ENCODE measurements at regions not wholly inside any gene's neighbourhood (a gene's known extent, or its start where the extent isn't known, plus 50 kb on each side); places are given as distances from the start of the nearest gene placed in this dataset.

- DNase-seq = no peak
- intact Hi-C loops (cut with DNase I) = no loop called here
These were observed 60.2 kb downstream of the PDE6H start for GRCh38 chr12:15033029-15033428.

DNA sequence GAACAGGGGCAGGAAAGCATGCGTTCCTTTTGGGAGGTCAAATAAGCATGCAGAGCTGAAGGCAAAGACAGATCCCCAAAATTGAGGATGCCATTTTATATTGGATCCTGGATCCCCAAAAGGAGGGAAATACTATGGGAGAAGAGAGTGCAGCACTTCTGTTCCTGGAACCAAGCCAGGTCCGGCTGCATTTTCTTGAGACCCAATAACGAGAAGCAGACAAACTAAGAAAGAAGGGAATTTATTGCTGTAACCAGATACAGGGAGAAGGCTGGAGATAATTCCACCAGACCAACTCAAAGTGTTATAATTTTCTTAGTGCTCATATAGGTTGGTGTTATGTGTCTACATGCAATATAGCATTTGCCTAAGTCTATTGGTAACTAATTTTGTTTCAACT lies 60.8 kb downstream of the PDE6H start:
- intact Hi-C loops (cut with DNase I) = no loop called here

GRCh38 chr12:15035185-15035584 lies 62.3 kb downstream of the PDE6H start:
- intact Hi-C loops (cut with DNase I) = no loop called here
- DNase-seq = no peak

More for the DNA sequence above, 60.8 kb downstream of the PDE6H start:
- DNase-seq = no peak

DNA sequence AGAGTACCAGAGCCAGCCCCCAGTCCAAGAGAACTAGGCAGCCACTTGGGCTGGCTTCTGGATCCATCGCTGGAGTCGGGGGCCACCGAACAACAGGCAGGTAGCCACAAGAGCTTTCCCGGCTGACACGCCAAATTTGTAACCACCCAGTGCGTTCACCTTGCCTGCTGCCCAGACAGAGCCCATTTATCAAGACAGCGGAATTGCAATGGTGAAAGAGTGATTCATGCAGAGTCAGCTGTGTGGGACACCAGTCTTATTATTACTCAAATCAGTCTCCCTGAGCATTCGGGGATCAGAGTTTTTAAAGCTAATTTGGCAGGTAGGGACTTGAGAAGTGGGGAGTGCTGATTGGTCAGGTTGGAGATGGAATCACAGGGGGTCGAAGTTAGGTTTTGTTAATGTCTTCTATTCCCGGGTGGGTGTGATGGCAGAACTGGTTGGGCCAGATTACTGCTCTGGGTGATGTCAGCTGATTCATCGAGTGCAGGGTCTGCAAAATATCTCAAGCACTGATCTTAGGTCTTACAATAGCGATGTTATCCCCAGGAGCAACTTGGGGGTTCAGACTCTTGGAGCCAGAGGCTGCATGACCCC lies 64.3 kb downstream of the PDE6H start:
- DNase-seq = no peak
- intact Hi-C loops (cut with DNase I) = no loop called here

GRCh38 chr12:15038137-15038536 lies 65.3 kb downstream of the PDE6H start:
- intact Hi-C loops (cut with DNase I) = no loop called here
- DNase-seq = peak in 3 of 42 donors; percentile 2 to 9 (median 6)

DNA sequence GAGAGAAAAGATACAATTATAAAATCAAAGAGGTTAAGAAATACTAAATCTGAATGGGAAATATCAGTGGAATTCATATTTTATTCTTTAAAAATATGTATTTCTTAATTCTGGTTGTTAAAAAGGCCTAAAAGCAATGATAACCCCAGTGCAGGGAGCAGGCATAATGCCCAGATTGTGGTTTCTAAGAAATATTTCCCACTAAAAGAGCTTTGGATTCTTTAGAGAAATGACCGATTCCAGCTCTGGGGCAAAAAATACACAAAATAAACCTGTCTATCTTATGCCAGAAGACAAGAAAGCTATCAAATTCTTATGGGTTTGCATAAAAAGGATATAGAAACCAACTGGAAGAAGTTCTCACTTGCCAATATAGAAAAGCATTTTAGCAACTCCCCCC lies 71.6 kb downstream of the PDE6H start:
- intact Hi-C loops (cut with DNase I) = no loop called here
- no peak for DNase-seq

GRCh38 chr12:15045451-15045850 lies 72.6 kb downstream of the PDE6H start:
- DNase-seq = peak in 1 of 42 donors; percentile 2
- intact Hi-C loops (cut with DNase I) = no loop called here

GRCh38 chr12:15047611-15048010 lies 74.8 kb downstream of the PDE6H start:
- DNase-seq = no peak
- intact Hi-C loops (cut with DNase I) = no loop called here

GRCh38 chr12:15049461-15050153 lies 76.8 kb downstream of the PDE6H start:
- intact Hi-C loops (cut with DNase I) = no loop called here

GRCh38 chr12:15050659-15051058 lies 77.8 kb downstream of the PDE6H start:
- no peak for DNase-seq
- intact Hi-C loops (cut with DNase I) = no loop called here

More at GRCh38 chr12:15049461-15050153, 76.8 kb downstream of the PDE6H start:
- no peak for DNase-seq

- DNase-seq = no peak
- intact Hi-C loops (cut with DNase I) = no loop called here
These were observed 79.8 kb downstream of the PDE6H start for GRCh38 chr12:15052691-15053090.

DNA sequence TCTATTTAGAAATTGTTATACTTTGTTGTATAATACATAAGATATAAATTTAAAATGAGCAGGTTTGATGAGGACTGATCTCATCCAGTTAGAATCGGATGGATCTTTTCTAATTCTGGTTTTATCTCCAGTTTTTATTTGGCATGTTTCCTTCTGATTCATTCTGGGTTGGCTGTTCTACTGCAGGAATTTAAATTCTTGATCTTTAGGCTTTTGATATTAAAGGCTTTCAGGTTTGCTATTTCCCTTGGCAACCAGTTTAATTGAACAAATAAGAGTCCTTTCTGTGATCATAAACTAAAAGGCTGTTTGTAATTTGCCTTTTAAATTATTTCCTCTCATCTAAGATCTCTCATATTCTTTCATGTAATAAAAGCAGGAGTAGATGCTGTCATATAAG lies 83.4 kb downstream of the PDE6H start:
- DNase-seq = no peak
- intact Hi-C loops (cut with DNase I) = no loop called here
